ENCODE measurements at regions not wholly inside any gene's neighbourhood (a gene's known extent, or its start where the extent isn't known, plus 50 kb on each side); places are given as distances from the start of the nearest gene placed in this dataset.

- DNase-seq, result no peak
These were observed 151.0 kb upstream of the PPARGC1A start for GRCh38 chr4:24040811-24041210.

- no peak for DNase-seq
These were observed 143.8 kb upstream of the PPARGC1A start for GRCh38 chr4:24033626-24034025.

GRCh38 chr4:24032371-24032989, 142.6 kb upstream of the PPARGC1A start:
- DNase-seq, result peak in 1 of 2 donors; percentile 3

GRCh38 chr4:24026596-24026995, 136.7 kb upstream of the PPARGC1A start:
- no peak for DNase-seq

- no peak for DNase-seq
These were observed 134.8 kb upstream of the PPARGC1A start for GRCh38 chr4:24024605-24025004.

- DNase-seq, result no peak
These were observed 134.3 kb upstream of the PPARGC1A start for GRCh38 chr4:24024157-24024556.

GRCh38 chr4:24015782-24016181, 125.9 kb upstream of the PPARGC1A start:
- DNase-seq, result no peak

GRCh38 chr4:24013668-24014422, 124.0 kb upstream of the PPARGC1A start:
- no peak for DNase-seq

GRCh38 chr4:24010994-24011393, 121.1 kb upstream of the PPARGC1A start:
- no peak for DNase-seq

GRCh38 chr4:24010573-24010972, 120.7 kb upstream of the PPARGC1A start:
- no peak for DNase-seq

- DNase-seq, result no peak
These were observed 118.0 kb upstream of the PPARGC1A start for GRCh38 chr4:24007860-24008261.

- DNase-seq, result no peak
These were observed 116.4 kb upstream of the PPARGC1A start for GRCh38 chr4:24006269-24006668.

- DNase-seq, result no peak
These were observed 114.1 kb upstream of the PPARGC1A start for GRCh38 chr4:24003926-24004325.

- DNase-seq, result no peak
These were observed 113.6 kb upstream of the PPARGC1A start for GRCh38 chr4:24003496-24003895.

GRCh38 chr4:24002330-24002966, 112.6 kb upstream of the PPARGC1A start:
- no peak for DNase-seq

GRCh38 chr4:24001486-24002329, 111.9 kb upstream of the PPARGC1A start:
- DNase-seq, result no peak

GRCh38 chr4:24000470-24000831, 110.6 kb upstream of the PPARGC1A start:
- no peak for DNase-seq

GRCh38 chr4:23999714-24000469, 110.0 kb upstream of the PPARGC1A start:
- no peak for DNase-seq

GRCh38 chr4:23993373-23993772, 103.5 kb upstream of the PPARGC1A start:
- DNase-seq, result no peak

GRCh38 chr4:23991444-23991843, 101.6 kb upstream of the PPARGC1A start:
- no peak for DNase-seq

GRCh38 chr4:23986270-23986669, 96.4 kb upstream of the PPARGC1A start:
- DNase-seq, result no peak

- DNase-seq, result no peak
These were observed 91.5 kb upstream of the PPARGC1A start for GRCh38 chr4:23981328-23981727.
